ENCODE measurements at regions not wholly inside any gene's neighbourhood (a gene's known extent, or its start where the extent isn't known, plus 50 kb on each side); places are given as distances from the start of the nearest gene placed in this dataset.

DNA sequence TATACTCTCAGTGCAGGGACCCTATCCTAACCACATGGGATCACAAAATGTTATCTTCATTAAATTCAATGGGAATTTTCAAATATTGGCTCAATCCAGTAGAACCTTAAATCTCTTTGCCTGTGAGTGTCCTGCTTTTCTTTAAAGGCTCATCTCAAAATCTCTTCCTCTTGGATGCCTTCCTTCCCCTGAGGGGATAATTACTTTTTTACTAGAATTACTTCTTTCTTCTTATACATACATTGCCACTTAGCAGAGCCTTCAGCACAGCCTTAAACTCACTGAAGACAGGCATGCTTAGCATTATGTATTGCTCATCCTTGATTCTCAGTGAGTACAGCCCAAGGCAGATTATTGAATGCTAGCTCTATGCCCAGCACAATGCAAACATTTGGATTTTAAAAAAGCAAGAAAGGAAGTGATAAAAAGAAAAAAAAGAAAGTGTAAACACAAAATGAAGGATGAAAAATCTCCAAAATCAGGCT lies 1918.0 kb upstream of the FLRT2 start:
- TF ChIP-seq, protein P1, sequence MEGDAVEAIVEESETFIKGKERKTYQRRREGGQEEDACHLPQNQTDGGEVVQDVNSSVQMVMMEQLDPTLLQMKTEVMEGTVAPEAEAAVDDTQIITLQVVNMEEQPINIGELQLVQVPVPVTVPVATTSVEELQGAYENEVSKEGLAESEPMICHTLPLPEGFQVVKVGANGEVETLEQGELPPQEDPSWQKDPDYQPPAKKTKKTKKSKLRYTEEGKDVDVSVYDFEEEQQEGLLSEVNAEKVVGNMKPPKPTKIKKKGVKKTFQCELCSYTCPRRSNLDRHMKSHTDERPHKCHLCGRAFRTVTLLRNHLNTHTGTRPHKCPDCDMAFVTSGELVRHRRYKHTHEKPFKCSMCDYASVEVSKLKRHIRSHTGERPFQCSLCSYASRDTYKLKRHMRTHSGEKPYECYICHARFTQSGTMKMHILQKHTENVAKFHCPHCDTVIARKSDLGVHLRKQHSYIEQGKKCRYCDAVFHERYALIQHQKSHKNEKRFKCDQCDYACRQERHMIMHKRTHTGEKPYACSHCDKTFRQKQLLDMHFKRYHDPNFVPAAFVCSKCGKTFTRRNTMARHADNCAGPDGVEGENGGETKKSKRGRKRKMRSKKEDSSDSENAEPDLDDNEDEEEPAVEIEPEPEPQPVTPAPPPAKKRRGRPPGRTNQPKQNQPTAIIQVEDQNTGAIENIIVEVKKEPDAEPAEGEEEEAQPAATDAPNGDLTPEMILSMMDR (IDR thresholded peaks at IDR 0.05): no peak
- no peak for TF ChIP-seq POLR2A (IDR thresholded peaks at IDR 0.05)
